Neural crest cell (in vitro differentiated cells): ENCODE measurements at regions not wholly inside any gene's neighbourhood (a gene's known extent, or its start where the extent isn't known, plus 50 kb on each side); places are given as distances from the start of the nearest gene placed in this dataset.

Experiments
- DNase-seq: peaks from one replicate; pipeline ENCODE4 v3.0.0; 2021; ENCODE audit warnings: low read depth, mixed read lengths, low spot score
- H3K27ac Mint-ChIP-seq: one replicate; pipeline ENCODE4 v1.8.0; 2021; ENCODE audit warnings: mild to moderate bottlenecking, mixed read lengths; ENCODE audit not compliant: unreplicated experiment
- H3K27me3 Mint-ChIP-seq: 2 replicates; pipeline ENCODE4 v1.8.0; 2021; ENCODE audit warnings: low read depth, mild to moderate bottlenecking, mixed read lengths
- H3K36me3 Mint-ChIP-seq: 2 replicates; pipeline ENCODE4 v1.8.0; 2021; ENCODE audit warnings: low read depth, mild to moderate bottlenecking, mixed read lengths
- H3K4me1 Mint-ChIP-seq: 2 replicates; pipeline ENCODE4 v1.8.0; 2021; ENCODE audit warnings: mixed read lengths
- H3K4me3 Mint-ChIP-seq: one replicate; pipeline ENCODE4 v1.8.0; 2021; ENCODE audit warnings: mild to moderate bottlenecking, mixed read lengths
- H3K9me3 Mint-ChIP-seq: 2 replicates; pipeline ENCODE4 v1.8.0; 2021; ENCODE audit warnings: mixed read lengths
- CTCF ChIP-seq: fragments of 200-600 bp; sonication (generic); conservative IDR thresholded peaks from 2 replicates; pipeline ENCODE4 v1.5.0; 2021; ENCODE audit warnings: antibody characterized with exemption, mild to moderate bottlenecking

GRCh38 chr15:77698481-77698880 is 65.8 kb upstream of the LINGO1 start:
- Mint-ChIP-seq H3K4me1 (peaks cover 3% of the 10 kb centered on the region), H3K9me3 (no peaks in the 10 kb centered on the region), H3K4me3 (no peak overlapping the region), H3K27me3 (no peaks in the 10 kb centered on the region), H3K36me3 (no peaks in the 10 kb centered on the region), H3K27ac (no peak overlapping the region)
- no peak for DNase-seq
- TF ChIP-seq CTCF: no peak

DNA sequence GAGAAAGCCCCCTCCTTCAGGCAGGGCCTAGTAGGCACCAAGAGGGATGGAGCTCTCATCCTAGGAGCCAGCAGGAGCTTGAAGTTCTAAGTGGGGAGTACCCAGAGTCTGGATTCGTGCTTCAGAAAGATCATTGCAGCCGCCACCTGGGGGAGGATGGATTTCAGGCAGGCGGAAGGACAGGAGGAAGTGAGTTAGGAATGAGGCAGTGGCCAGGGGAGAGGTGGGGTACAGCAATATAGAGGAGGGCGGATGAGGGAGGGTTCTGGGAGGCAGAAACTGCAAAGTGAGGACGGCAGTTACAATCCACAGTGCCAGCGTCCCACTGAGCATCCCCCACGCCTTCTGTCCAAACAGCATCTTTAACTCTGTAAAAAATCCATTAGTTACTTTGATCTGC is 65.2 kb upstream of the LINGO1 start:
- no peak for TF ChIP-seq CTCF
- Mint-ChIP-seq H3K27me3 (peaks cover 5% of the 10 kb centered on the region), H3K27ac (no peak overlapping the region), H3K4me3 (no peak overlapping the region), H3K9me3 (no peaks in the 10 kb centered on the region), H3K4me1 (peaks cover 5% of the 10 kb centered on the region), H3K36me3 (no peaks in the 10 kb centered on the region)
- no peak for DNase-seq

DNA sequence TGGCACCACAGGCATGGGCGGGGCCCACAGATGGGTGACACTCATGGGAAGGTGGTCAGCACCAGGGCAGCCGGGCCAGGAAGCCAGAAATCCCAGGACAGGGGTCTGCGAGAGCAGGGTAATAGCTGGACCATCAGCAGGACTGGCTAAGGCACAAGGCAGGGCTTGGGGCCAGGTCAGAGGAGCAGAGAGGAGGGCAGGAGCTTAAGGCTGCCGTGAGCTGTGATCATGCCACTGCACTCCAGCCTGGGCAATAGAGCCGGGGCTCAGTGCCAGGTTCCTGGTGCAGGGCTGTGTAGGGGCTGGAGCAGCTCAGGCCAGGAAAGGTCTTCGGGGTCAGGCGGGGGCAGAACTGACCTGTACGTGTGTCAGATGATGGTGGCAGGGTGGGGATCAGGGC is 64.2 kb upstream of the LINGO1 start:
- H3K4me3 Mint-ChIP-seq: no peak overlapping the region
- peaks cover 5% of the 10 kb centered on the region for H3K27me3 Mint-ChIP-seq
- no peak for DNase-seq
- H3K4me1 Mint-ChIP-seq: peaks cover 5% of the 10 kb centered on the region
- H3K9me3 Mint-ChIP-seq: no peaks in the 10 kb centered on the region
- H3K36me3 Mint-ChIP-seq: no peaks in the 10 kb centered on the region
- H3K27ac Mint-ChIP-seq: no peak overlapping the region
- no peak for TF ChIP-seq CTCF

DNA sequence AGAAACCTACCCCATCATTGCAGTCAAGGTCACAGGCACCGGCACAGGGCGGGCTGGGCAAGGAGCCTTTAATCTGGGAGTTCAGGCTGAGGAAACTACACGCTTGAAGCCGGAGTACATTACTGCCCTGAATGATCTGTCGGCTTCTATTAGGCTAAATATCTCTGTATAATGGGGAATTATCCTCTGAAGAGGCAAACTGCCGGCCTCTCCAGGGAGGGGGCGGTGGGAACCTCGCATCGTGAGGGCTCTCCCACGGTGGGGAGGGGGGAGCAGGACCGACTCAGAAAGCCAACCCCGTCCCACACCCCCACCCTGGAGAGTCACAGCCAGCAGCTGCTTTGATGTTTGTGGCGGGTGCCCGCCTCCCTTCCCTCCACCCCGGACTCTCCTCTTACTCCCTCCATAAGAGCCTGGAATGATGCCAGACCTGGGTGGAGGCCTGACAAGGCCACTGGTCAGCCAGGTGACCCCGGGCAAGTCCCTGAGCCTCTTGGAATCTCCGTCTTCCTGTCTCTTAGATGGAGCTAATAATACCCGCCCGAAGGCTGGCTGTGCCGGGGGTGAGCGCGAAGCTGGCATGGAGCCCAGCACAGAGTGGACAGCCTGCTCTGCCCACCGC is 63.4 kb upstream of the LINGO1 start:
- no peak for TF ChIP-seq CTCF
- peaks cover 5% of the 10 kb centered on the region for H3K4me1 Mint-ChIP-seq
- H3K4me3 Mint-ChIP-seq: no peak overlapping the region
- no peaks in the 10 kb centered on the region for H3K9me3 Mint-ChIP-seq
- no peak for DNase-seq
- H3K27ac Mint-ChIP-seq: no peak overlapping the region
- H3K27me3 Mint-ChIP-seq: peaks cover 10% of the 10 kb centered on the region
- no peaks in the 10 kb centered on the region for H3K36me3 Mint-ChIP-seq

GRCh38 chr15:77695548-77695947 is 62.8 kb upstream of the LINGO1 start:
- Mint-ChIP-seq H3K27ac (no peak overlapping the region), H3K27me3 (peaks cover 10% of the 10 kb centered on the region), H3K4me3 (no peak overlapping the region), H3K36me3 (no peaks in the 10 kb centered on the region), H3K4me1 (peaks cover 5% of the 10 kb centered on the region), H3K9me3 (no peaks in the 10 kb centered on the region)
- no peak for DNase-seq
- TF ChIP-seq CTCF: no peak

DNA sequence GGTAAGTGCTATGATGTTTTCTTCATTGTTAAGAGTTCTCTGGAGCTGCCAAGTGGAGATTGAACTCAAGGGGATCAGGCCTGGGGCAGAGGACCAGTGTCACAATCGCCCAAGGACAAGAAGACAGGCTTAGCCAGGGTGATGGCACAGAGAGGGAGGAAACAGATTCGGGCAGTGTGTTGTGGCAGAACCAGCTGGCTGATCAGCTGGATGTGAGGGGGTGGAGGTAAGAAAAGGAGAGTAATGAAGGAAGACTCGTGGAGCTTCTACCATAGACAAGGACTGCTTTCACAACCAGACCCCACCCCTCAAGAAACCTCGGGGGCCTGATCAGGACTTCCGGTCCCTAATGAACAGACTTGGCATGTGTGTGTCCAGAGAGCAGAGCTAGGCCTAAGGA is 60.9 kb upstream of the LINGO1 start:
- no peak for DNase-seq
- TF ChIP-seq CTCF: no peak
- H3K4me3 Mint-ChIP-seq: no peak overlapping the region
- no peaks in the 10 kb centered on the region for H3K9me3 Mint-ChIP-seq
- H3K4me1 Mint-ChIP-seq: peaks cover 9% of the 10 kb centered on the region
- no peaks in the 10 kb centered on the region for H3K36me3 Mint-ChIP-seq
- peaks cover 10% of the 10 kb centered on the region for H3K27me3 Mint-ChIP-seq
- no peak overlapping the region for H3K27ac Mint-ChIP-seq
